HepG2 (cell line): ENCODE measurements at regions not wholly inside any gene's neighbourhood (a gene's known extent, or its start where the extent isn't known, plus 50 kb on each side); places are given as distances from the start of the nearest gene placed in this dataset.

Experiments
- ATAC-seq: fragments of 200-7000 bp; cut with Tn5 transposase; 3 replicates; pipeline ENCODE4 v1.9.1; 2020; ENCODE audit warnings: mild to moderate bottlenecking, moderate library complexity
- BruUV-seq: library from RNA; stranded (reverse); fragments of 400-500 nt; replicated peaks from 2 replicates; lab custom pipeline; 2021; lab: Mats Ljungman, UMichigan
- CTCF ChIA-PET: fragments of 300-600 bp; formaldehyde crosslinking; extraction: SDS; loops from one replicate; lab custom pipeline; 2021; ENCODE audit warnings: low total read pairs, inconsistent platforms, low intra/inter-chr PET ratio; lab: Yijun Ruan, JAX
- POLR2A ChIA-PET: fragments of 350-600 bp; sonication (Branson Sonifier 250); formaldehyde crosslinking; loops from one replicate; lab custom pipeline; 2020; ENCODE audit warnings: antibody characterized with exemption, inconsistent platforms; lab: Yijun Ruan, JAX
- DNase-seq: peaks from one replicate; pipeline ENCODE4 v3.0.0-alpha.2; 2015; ENCODE audit warnings: low spot score
- FAIRE-seq: peaks from 3 replicates; lab custom pipeline; 2011; peaks lifted over from hg19 to GRCh38; lab: Jason Lieb, UNC
- H2AFZ ChIP-seq: one replicate; pipeline ENCODE4 v1.6.1; 2011; ENCODE audit warnings: low read length, inconsistent platforms
- H3K27ac ChIP-seq: fragments of 300-600 bp; 3 replicates; pipeline ENCODE4 v1.8.0; 2011; ENCODE audit warnings: mixed run types, mild to moderate bottlenecking, mixed read lengths, low read length, inconsistent platforms; ENCODE audit not compliant: insufficient read depth; ENCODE audit errors: extremely low read length
- H3K27me3 ChIP-seq, 2 experiments: fragments of 200-600 bp in 1 of 2; 2 replicates in 1 of 2; 3 replicates in 1 of 2; pipeline versions ENCODE4 v1.6.0 to v1.8.0; 2011; ENCODE audit warnings: low read length in 2 of 2, mild to moderate bottlenecking in 2 of 2, moderate library complexity in 2 of 2, inconsistent platforms in 1 of 2; ENCODE audit not compliant: insufficient read depth in 2 of 2, control insufficient read depth in 1 of 2
- H3K36me3 ChIP-seq, 2 experiments: fragments of 200-600 bp in 1 of 2; replicated peaks in 1 of 2; 2 replicates in 1 of 2; 3 replicates in 1 of 2; pipeline versions ENCODE4 v1.5.1 to v1.8.0; 2011; ENCODE audit warnings: low read length in 2 of 2, inconsistent platforms in 1 of 2; ENCODE audit not compliant: insufficient read depth in 2 of 2, control insufficient read depth in 1 of 2
- H3K4me1 ChIP-seq: 2 replicates; pipeline ENCODE4 v1.5.1; 2012; ENCODE audit warnings: low read length, inconsistent platforms; ENCODE audit not compliant: insufficient read depth
- H3K4me2 ChIP-seq: 2 replicates; pipeline ENCODE4 v1.6.0; 2011; ENCODE audit warnings: low read depth, low read length, inconsistent platforms
- H3K4me3 ChIP-seq, 3 experiments: fragments of 200-600 bp in 1 of 3; sonication (generic), shearing (Covaris generic) in 1 of 3; replicated peaks in 1 of 3; 2 replicates each; pipeline ENCODE4 v1.5.1; 2011 to 2016; ENCODE audit warnings: low read length in 3 of 3, inconsistent platforms in 2 of 3, low read depth in 2 of 3, mild to moderate bottlenecking in 2 of 3, control low read depth in 1 of 3, mixed read lengths in 1 of 3; ENCODE audit not compliant: insufficient read depth in 1 of 3
- H3K79me2 ChIP-seq: one replicate; pipeline ENCODE4 v1.6.1; 2011; ENCODE audit warnings: low read length, inconsistent platforms; ENCODE audit not compliant: insufficient read depth
- H3K9ac ChIP-seq: 2 replicates; pipeline ENCODE4 v1.6.0; 2011; ENCODE audit warnings: mild to moderate bottlenecking, low read depth, low read length, inconsistent platforms; ENCODE audit not compliant: insufficient read depth
- H3K9me3 ChIP-seq: 2 replicates; pipeline ENCODE4 v1.5.1; 2012; ENCODE audit warnings: mild to moderate bottlenecking, low read length
- H4K20me1 ChIP-seq: 2 replicates; pipeline ENCODE4 v1.6.0; 2011; ENCODE audit warnings: inconsistent platforms, mild to moderate bottlenecking, low read length, moderate library complexity; ENCODE audit not compliant: insufficient read depth
- CBX5 ChIP-seq: sonication (generic); formaldehyde crosslinking; IDR thresholded peaks from 2 replicates; pipeline ENCODE4 v1.4.0; 2020; ENCODE audit warnings: missing genetic modification reagents, borderline replicate concordance
- CEBPB ChIP-seq: IDR thresholded peaks from 2 replicates; pipeline ENCODE4 v1.6.1; 2011; ENCODE audit warnings: low read depth, low read length, improper control_type of control experiment, borderline replicate concordance
- CREB3 ChIP-seq: sonication (generic); formaldehyde crosslinking; IDR thresholded peaks from 2 replicates; pipeline ENCODE4 v1.5.0; 2020; ENCODE audit warnings: missing genetic modification reagents
- ELK4 ChIP-seq: sonication (generic); formaldehyde crosslinking; IDR thresholded peaks from 2 replicates; pipeline ENCODE4 v1.9.0; 2021; ENCODE audit warnings: missing genetic modification reagents, borderline replicate concordance
- GATAD1 ChIP-seq: IDR thresholded peaks from 2 replicates; pipeline ENCODE4 v1.6.1; 2016; ENCODE audit warnings: missing genetic modification reagents, missing compliant biosample characterization
- KLF9 ChIP-seq: IDR thresholded peaks from 2 replicates; pipeline ENCODE4 v1.6.1; 2016; ENCODE audit warnings: low read depth
- NRL ChIP-seq: sonication (generic); formaldehyde crosslinking; IDR thresholded peaks from 2 replicates; pipeline ENCODE4 v1.5.0; 2020; ENCODE audit warnings: missing genetic modification reagents, mild to moderate bottlenecking, moderate library complexity, borderline replicate concordance
- PCBP1 ChIP-seq: fragments of 200-400 bp; formaldehyde crosslinking; IDR thresholded peaks from 2 replicates; pipeline ENCODE4 v1.6.1; 2017; ENCODE audit warnings: mild to moderate bottlenecking, low read depth, low read length, borderline replicate concordance
- POLR2A ChIP-seq, 2 experiments: IDR thresholded peaks; 2 replicates each; pipeline ENCODE4 v1.6.1; 2011; ENCODE audit warnings: low read depth in 2 of 2, low read length in 2 of 2, mild to moderate bottlenecking in 1 of 2, moderate library complexity in 1 of 2; ENCODE audit not compliant: insufficient read depth in 1 of 2
- SIN3A ChIP-seq: IDR thresholded peaks from 2 replicates; pipeline ENCODE4 v1.6.1; 2011; ENCODE audit warnings: low read depth, mild to moderate bottlenecking, control low read depth, low read length, borderline replicate concordance
- SNAPC5 ChIP-seq: sonication (generic); formaldehyde crosslinking; IDR thresholded peaks from 2 replicates; pipeline ENCODE4 v1.8.1; 2023; ENCODE audit warnings: mild to moderate bottlenecking, missing genetic modification reagents, borderline replicate concordance
- ZNF441 ChIP-seq: sonication (generic); formaldehyde crosslinking; IDR thresholded peaks from 2 replicates; pipeline ENCODE4 v1.7.0; 2021; ENCODE audit warnings: missing genetic modification reagents, borderline replicate concordance
- ZNF598 ChIP-seq: sonication (generic); formaldehyde crosslinking; IDR thresholded peaks from 2 replicates; pipeline ENCODE4 v1.5.1; 2020; ENCODE audit warnings: mild to moderate bottlenecking, missing genetic modification reagents, borderline replicate concordance
- ZNF720 ChIP-seq: sonication (generic); formaldehyde crosslinking; IDR thresholded peaks from 2 replicates; pipeline ENCODE4 v1.4.0; 2020; ENCODE audit warnings: missing genetic modification reagents
- ZNF772 ChIP-seq: sonication (generic); formaldehyde crosslinking; IDR thresholded peaks from 2 replicates; pipeline ENCODE4 v1.5.0; 2020; ENCODE audit warnings: mild to moderate bottlenecking, missing genetic modification reagents
- ZNF879 ChIP-seq: sonication (generic); formaldehyde crosslinking; IDR thresholded peaks from 2 replicates; pipeline ENCODE4 v1.8.1; 2023; ENCODE audit warnings: missing genetic modification reagents
- whole genome bisulfite sequencing: methylation state at CpG from one replicate; pipeline ENCODE4 v1.1.6; 2017; ENCODE audit warnings: low lambda C conversion rate; 5-methylcytosine and 5-hydroxymethylcytosine counted together
- in situ Hi-C: cut with HindIII; loops from 2 replicates; pipeline ENCODE4 v1.10.0; 2017; ENCODE audit warnings: low pct_unique_long_range_greater_than_20kb; ENCODE audit not compliant: extremely low pct_ligation_motif_present
- intact Hi-C: fragments of 100-400 bp; cut with micrococcal nuclease; formaldehyde crosslinking; loops from one replicate; pipeline ENCODE4 v1.10.0; 2022; ENCODE audit not compliant: unreplicated experiment

- Histone ChIP-seq H3K4me3 (no peak overlapping the region), H3K79me2 (no peaks in the 10 kb centered on the region), H2AFZ (no peak overlapping the region), H3K4me1 (no peaks in the 10 kb centered on the region), H4K20me1 (no peaks in the 10 kb centered on the region), H3K36me3 (no peaks in the 10 kb centered on the region), H3K27ac (no peak overlapping the region)
- POLR2A ChIA-PET = no interaction called here
- no TSS peak for BruUV-seq
- FAIRE-seq (no peak), ATAC-seq (no peak)
- intact Hi-C loops = no loop called here
- TF ChIP-seq ZNF441 (CRISPR knock-in tag) (no peak), SNAPC5 (CRISPR knock-in tag) (no peak), POLR2A (IDR thresholded peaks at IDR 0.05; ENCODE audit: insufficient read depth in 1 of 2, low read depth in 2 of 2, low read length in 2 of 2) (no peak), GATAD1 (CRISPR knock-in tag) (no peak), ZNF879 (CRISPR knock-in tag) (no peak), NRL (CRISPR knock-in tag) (no peak), CBX5 (no peak), ZNF772 (CRISPR knock-in tag) (no peak), CEBPB (no peak), ZNF720 (CRISPR knock-in tag) (no peak), PCBP1 (no peak), ELK4 (CRISPR knock-in tag) (no peak), ZNF598 (no peak), SIN3A (no peak), CREB3 (no peak), KLF9 (CRISPR knock-in tag) (no peak)
- TF ChIP-seq, all 625 proteins: peak for 0
- in situ Hi-C loops = no loop called here
- CTCF ChIA-PET = no interaction called here
- Histone ChIP-seq H3K9ac (no peak overlapping the region), H3K27me3 (no peaks in the 10 kb centered on the region), H3K4me2 (no peak overlapping the region), H3K9me3 (no peaks in the 10 kb centered on the region; the same call in 1 of the 2 replicates)
- DNase-seq = no peak
- 43% methylated on average over 4 of the region's 4 CpGs for WGBS
Measured at GRCh38 chrY:19051021-19051420, 277.5 kb upstream of the HSFY2 start.
